Upper lobe of left lung (tissue), 6 donors: ENCODE measurements at regions not wholly inside any gene's neighbourhood (a gene's known extent, or its start where the extent isn't known, plus 50 kb on each side); places are given as distances from the start of the nearest gene placed in this dataset.

Experiments used
- ATAC-seq, 2 donors: fragments of 200-7000 bp; cut with Tn5 transposase; one replicate each; pipeline ENCODE4 v1.9.1; 2022; ENCODE audit warnings: mild to moderate bottlenecking in 2 of 2, moderate library complexity in 2 of 2; ENCODE audit not compliant: low FRiP score in 2 of 2
- DNase-seq, 2 donors: peaks; one replicate each; pipeline ENCODE4 v3.0.0-alpha.2; 2019 to 2020
- H3K27ac ChIP-seq, 4 donors: fragments of 200-600 bp; sonication (generic); one replicate each; pipeline ENCODE4 v1.5.1; 2016 to 2019
- H3K27me3 ChIP-seq, 4 donors: fragments of 200-600 bp; sonication (generic); one replicate each; pipeline ENCODE4 v1.5.1; 2017 to 2019
- H3K36me3 ChIP-seq, 4 donors: fragments of 200-600 bp; sonication (generic); one replicate each; pipeline ENCODE4 v1.5.1; 2016 to 2019
- H3K4me1 ChIP-seq, 4 donors: fragments of 200-600 bp; sonication (generic); one replicate each; pipeline ENCODE4 v1.5.1; 2018 to 2019
- H3K4me3 ChIP-seq, 4 donors: fragments of 200-600 bp; sonication (generic); one replicate each; pipeline ENCODE4 v1.5.1; 2017 to 2019; ENCODE audit warnings: mild to moderate bottlenecking in 2 of 4, moderate library complexity in 1 of 4
- H3K9me3 ChIP-seq, 4 donors: fragments of 200-600 bp; sonication (generic); one replicate each; pipeline ENCODE4 v1.5.1; 2018 to 2019
- CTCF ChIP-seq, 6 experiments: fragments of 450-650 bp in 4 of 6; fragments of 200-600 bp in 2 of 6; sonication (generic) in 2 of 6; IDR thresholded peaks; one replicate each; pipeline ENCODE4 v1.5.1; 2016 to 2019; ENCODE audit warnings: antibody characterized with exemption in 6 of 6
- EP300 ChIP-seq, 4 donors: sonication (generic); formaldehyde crosslinking; IDR thresholded peaks; one replicate each; pipeline ENCODE4 v1.5.1; 2017; ENCODE audit warnings: antibody characterized with exemption in 4 of 4, control low read depth in 2 of 4
- POLR2A ChIP-seq, 4 donors: fragments of 450-650 bp; IDR thresholded peaks; one replicate each; pipeline ENCODE4 v1.5.1; 2016 to 2017; ENCODE audit warnings: antibody characterized with exemption in 4 of 4, mild to moderate bottlenecking in 2 of 4
- POLR2AphosphoS5 ChIP-seq, 2 donors: sonication (generic); formaldehyde crosslinking; IDR thresholded peaks; one replicate each; pipeline ENCODE4 v1.5.1; 2017; ENCODE audit warnings: antibody characterized with exemption in 2 of 2
- WGBS, 2 donors: methylation state at CpG; one replicate each; pipeline ENCODE4 v1.1.5; 2017 to 2018; 5-methylcytosine and 5-hydroxymethylcytosine counted together
- donor health status: DM: no; HTN: no; CAD: no; lungs with moderate emphysema.
- donor health status: DM: no; HTN: yes; CAD: no; lungs with severe emphysema.

- DNase-seq (no peak), ATAC-seq (no peak)
- no peak for TF ChIP-seq CTCF (IDR thresholded peaks at IDR 0.05)
- no peak for TF ChIP-seq POLR2A (IDR thresholded peaks at IDR 0.05)
- TF ChIP-seq EP300 (IDR thresholded peaks at IDR 0.05) = no peak
- TF ChIP-seq POLR2AphosphoS5 (IDR thresholded peaks at IDR 0.05) = no peak
- WGBS, 2 donors = 78 to 81% methylated on average over 11 of the region's 11 CpGs
- no peaks in the 10 kb centered on the region for H3K4me1 ChIP-seq
- H3K9me3 ChIP-seq = no peaks in the 10 kb centered on the region
- H3K36me3 ChIP-seq = no peaks in the 10 kb centered on the region
- no peak overlapping the region for H3K27ac ChIP-seq
- no peak overlapping the region for H3K4me3 ChIP-seq
- H3K27me3 ChIP-seq = no peaks in the 10 kb centered on the region
Observed at GRCh38 chr16:62177351-62178203, 141.3 kb upstream of the CDH8 start.

GRCh38 chr16:62170642-62171041 lies 134.4 kb upstream of the CDH8 start:
- WGBS, 2 donors = 95% methylated on average over 2 of the region's 2 CpGs; no CpG with 5 or more reads in 1 of the 2 donors
- DNase-seq (peak in 1 of 2 donors; percentile 13), ATAC-seq (no peak)
- no peak for TF ChIP-seq EP300 (IDR thresholded peaks at IDR 0.05)
- no peak for TF ChIP-seq CTCF (IDR thresholded peaks at IDR 0.05)
- TF ChIP-seq POLR2A (IDR thresholded peaks at IDR 0.05) = no peak
- no peak for TF ChIP-seq POLR2AphosphoS5 (IDR thresholded peaks at IDR 0.05)
- no peak overlapping the region for H3K4me3 ChIP-seq
- H3K9me3 ChIP-seq = peaks cover 0 to 5% (median 0%) of the 10 kb centered on the region in 4 donors
- H3K27ac ChIP-seq = no peak overlapping the region
- H3K27me3 ChIP-seq = no peaks in the 10 kb centered on the region
- no peaks in the 10 kb centered on the region for H3K36me3 ChIP-seq
- H3K4me1 ChIP-seq = no peaks in the 10 kb centered on the region

DNA sequence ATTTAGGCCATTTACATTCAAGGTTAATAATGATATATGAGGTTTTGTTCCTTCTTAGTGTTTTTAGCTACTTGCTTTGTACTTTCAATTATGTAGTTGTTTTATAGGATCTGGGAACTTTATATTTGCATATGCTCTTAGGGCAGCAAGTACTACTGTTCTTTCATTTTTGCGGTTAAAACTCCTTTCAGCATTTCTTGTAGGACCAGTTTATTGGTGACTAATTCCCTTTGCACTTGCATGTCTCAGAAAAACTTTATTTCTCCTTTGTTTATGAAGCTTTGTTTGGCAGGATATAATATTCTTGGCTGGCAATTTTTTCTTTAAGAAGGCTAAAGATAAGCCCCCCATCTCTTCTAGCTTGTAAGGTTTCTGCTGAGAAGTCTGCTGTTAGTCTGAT lies 131.3 kb upstream of the CDH8 start:
- TF ChIP-seq EP300 (IDR thresholded peaks at IDR 0.05) = no peak
- no peak for TF ChIP-seq POLR2A (IDR thresholded peaks at IDR 0.05)
- no peak for TF ChIP-seq POLR2AphosphoS5 (IDR thresholded peaks at IDR 0.05)
- TF ChIP-seq CTCF (IDR thresholded peaks at IDR 0.05) = no peak
- WGBS, 2 donors = 81 to 86% methylated on average over 1 of the region's 1 CpG

DNA sequence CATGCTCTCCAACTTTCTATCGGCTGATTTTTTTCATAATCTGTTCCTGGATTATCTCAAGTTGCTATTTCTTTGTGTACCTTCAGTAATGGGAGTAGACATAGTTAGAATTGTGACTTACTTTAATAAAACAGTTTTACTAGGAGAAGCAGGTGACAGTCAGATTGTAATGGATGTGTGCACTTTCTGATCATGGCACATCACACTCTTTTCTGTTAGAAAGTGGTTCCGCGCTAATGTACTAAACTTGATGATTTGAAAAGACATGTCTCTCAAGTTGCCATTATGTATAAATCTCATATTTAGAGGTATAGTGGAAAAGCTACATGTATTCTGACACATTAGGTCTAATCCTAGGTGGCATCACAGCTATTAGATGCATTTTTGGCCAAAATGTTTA lies 121.3 kb upstream of the CDH8 start:
- no peaks in the 10 kb centered on the region for H3K36me3 ChIP-seq
- no peaks in the 10 kb centered on the region for H3K4me1 ChIP-seq
- H3K4me3 ChIP-seq = no peak overlapping the region
- DNase-seq (no peak), ATAC-seq (no peak)
- no peak overlapping the region for H3K27ac ChIP-seq
- no peaks in the 10 kb centered on the region for H3K27me3 ChIP-seq
- WGBS, 2 donors = 88 to 94% methylated on average over 3 of the region's 3 CpGs
- H3K9me3 ChIP-seq = no peaks in the 10 kb centered on the region
- TF ChIP-seq POLR2A (IDR thresholded peaks at IDR 0.05) (no peak), CTCF (IDR thresholded peaks at IDR 0.05) (no peak), EP300 (IDR thresholded peaks at IDR 0.05) (no peak), POLR2AphosphoS5 (IDR thresholded peaks at IDR 0.05) (no peak)

More for the DNA sequence above, 131.3 kb upstream of the CDH8 start:
- Histone ChIP-seq H3K27ac (no peak overlapping the region), H3K36me3 (no peaks in the 10 kb centered on the region), H3K4me3 (no peak overlapping the region), H3K9me3 (peaks cover 0 to 5% (median 0%) of the 10 kb centered on the region in 4 donors), H3K27me3 (no peaks in the 10 kb centered on the region), H3K4me1 (no peaks in the 10 kb centered on the region)
- ATAC-seq (no peak), DNase-seq (no peak)

DNA sequence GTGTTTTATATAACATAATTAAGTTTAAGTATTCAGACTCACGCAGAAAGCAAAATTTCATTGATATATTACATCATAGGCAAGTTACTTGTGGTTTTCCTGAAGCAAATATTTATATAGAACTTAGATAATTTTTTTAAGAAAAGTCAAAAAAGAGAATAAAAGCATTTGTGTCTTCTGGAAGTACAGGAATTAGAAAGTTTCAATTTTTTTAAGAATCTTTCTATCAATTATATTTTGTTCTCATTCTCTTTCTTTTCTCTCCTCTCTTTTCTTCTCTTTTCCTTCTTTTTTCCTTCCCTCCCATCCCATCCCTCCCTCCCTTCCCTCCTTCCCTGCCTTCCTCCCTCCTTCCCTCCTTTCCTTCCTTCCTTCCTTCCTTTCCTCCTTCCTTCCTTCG lies 120.7 kb upstream of the CDH8 start:
- TF ChIP-seq CTCF (IDR thresholded peaks at IDR 0.05) (no peak), POLR2A (IDR thresholded peaks at IDR 0.05) (no peak), POLR2AphosphoS5 (IDR thresholded peaks at IDR 0.05) (no peak), EP300 (IDR thresholded peaks at IDR 0.05) (no peak)
- 75 to 83% methylated on average over 2 of the region's 2 CpGs for WGBS, 2 donors
- ATAC-seq (no peak), DNase-seq (no peak)
- H3K36me3 ChIP-seq = no peaks in the 10 kb centered on the region
- no peaks in the 10 kb centered on the region for H3K9me3 ChIP-seq
- H3K4me1 ChIP-seq = no peaks in the 10 kb centered on the region
- H3K27ac ChIP-seq = no peak overlapping the region
- no peaks in the 10 kb centered on the region for H3K27me3 ChIP-seq
- no peak overlapping the region for H3K4me3 ChIP-seq
